GM18498 (cell line): ENCODE measurements at regions not wholly inside any gene's neighbourhood (a gene's known extent, or its start where the extent isn't known, plus 50 kb on each side); places are given as distances from the start of the nearest gene placed in this dataset.

ENCODE experiments used
- ATAC-seq: cut with Tn5 transposase; IDR thresholded peaks from one replicate; pipeline ENCODE4 v1.9.1; 2021; ENCODE audit warnings: mild to moderate bottlenecking, moderate library complexity; ENCODE audit not compliant: unreplicated experiment

DNA sequence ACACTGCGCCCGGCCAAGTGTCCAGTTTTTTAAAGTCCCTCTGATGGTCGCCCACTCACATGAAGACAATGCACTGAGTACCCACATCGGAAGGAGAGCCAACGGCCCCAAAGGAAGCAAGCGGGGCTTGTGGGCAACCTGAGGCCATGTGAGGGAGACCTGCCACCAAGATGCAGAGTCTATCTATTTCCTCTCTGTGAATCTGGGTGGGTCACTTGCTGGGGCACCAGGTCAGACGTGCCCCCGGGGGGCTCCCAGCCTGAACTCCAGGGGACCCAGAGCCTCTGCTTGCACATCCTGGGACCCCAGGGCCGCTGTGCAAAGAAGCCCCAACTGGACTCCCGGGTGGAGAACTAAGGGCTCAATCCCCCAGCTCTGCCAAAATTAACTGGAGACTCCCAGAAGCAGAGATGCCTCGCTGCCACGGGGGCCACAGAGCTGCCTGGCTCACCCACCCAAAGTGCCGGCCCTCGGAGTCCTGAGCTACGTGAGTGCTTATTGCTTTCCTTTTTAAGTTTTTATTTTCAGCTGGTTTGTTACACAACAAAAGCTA is 106.4 kb downstream of the BRD1 start:
- ATAC-seq, result no peak

DNA sequence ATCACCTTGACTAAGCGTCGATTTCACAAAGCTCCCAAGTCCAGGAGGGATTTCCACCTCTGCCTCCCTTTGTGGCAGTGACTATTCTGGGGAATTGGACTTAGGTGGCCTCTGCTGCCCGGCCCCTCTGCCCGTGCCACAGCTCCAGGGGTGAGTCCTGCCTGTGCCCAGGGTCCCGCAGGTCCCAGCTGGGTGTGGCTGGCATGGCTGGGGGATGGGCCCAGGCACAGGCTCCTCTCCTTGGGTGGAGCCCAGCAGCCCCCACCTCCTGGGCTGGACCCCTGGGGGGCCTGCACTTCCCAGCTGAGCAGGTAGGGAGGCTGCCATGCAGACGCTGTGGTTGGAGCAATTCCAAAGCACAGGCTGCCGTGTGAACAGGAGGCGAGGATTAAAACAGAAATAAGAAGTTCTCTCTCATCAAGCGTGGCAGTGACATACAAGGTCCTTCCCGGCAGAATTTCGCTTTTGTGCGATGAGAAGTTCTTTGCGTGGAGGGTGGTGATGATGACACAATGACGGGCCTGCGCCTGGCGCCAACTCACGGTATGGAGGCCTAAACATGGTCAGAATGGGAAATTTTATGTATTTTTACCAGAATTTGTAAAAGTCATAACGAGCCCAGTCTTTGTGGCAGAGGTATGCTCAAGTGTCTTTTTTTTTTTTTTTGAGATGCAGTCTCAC is 107.3 kb downstream of the BRD1 start:
- no peak for ATAC-seq

DNA sequence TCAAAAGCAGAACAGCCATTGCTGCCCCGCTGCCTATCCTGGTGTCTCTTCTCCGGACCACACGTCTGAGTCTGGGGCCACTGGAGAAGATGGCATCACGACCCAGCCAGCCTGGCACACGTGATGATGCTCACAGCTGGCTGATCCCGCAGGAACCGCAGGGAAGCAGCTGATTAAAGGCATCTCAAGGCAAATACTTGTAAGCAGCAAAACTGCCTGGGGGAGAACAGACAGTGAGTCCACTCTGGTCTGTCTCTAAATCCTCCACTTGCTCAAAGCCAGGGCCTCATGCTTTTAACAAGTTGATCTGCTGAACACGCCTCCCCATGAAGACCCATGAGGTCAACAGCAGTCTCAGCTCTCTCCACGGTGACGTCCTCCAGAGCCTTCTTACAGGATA is 108.6 kb downstream of the BRD1 start:
- ATAC-seq, result no peak

DNA sequence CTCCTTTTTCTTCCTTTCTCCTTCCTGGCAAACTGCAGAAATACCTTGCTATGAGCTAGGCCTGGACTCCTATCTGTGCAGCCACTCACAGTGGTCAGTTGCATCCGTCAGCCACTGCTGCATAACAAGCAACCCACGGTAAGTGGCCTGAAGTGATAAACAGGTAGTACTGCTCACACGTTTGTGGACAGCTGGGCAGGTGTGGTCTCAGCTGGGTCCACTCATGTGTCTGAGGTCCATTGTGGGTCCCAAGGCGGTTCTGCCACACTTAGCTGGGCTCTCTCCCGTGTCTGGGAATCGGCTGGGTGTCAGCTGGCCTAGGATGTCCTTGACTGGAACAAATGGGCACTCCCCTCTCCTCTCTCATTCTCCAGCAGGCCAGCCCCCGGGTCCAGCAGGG is 109.3 kb downstream of the BRD1 start:
- no peak for ATAC-seq

DNA sequence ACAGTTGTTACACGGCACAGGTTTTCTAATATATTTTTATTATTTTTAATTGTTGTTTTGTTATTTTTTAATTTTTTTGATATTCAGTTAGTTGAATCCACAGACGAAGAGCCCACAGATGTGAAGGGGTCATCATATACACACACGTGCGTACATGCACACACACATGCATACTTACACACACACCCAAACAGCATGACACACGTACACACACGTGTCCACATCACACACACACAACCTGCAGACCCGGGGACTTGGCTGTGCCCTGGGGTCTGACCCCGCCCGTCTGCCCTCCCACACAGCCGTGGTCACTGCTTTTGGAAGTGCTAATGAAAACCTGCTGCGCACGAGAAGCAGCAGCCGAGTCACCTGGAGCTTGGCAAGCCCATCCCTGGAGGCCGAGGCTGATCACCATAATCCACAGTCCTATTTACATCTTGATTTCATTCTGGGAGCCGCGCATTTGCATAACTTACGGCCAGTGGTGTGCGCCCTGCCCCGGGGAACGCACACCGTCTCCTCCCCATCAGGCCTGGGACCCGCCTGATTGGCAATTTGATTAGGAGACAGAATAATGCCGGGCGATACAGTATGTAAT is 110.3 kb downstream of the BRD1 start:
- no peak for ATAC-seq

DNA sequence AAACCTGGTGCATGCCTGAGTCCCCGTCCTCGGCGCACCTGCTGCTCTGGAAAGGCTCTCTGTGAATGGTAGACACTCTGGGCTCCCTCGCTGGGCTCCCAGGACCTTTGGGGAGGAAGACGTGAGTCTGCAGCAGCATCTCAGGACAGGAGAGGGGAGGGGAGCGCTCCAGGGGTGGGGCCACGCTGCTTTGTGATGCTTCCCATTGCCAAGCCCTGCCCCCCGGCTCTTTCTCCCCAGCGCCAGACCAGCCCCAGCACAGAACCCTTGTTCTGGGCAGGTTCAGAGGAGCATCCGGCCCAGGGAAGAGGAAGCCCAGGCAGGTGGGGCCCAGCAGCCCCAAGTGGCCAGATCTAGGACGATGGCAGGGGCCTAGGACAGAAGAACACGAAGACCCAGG is 111.2 kb downstream of the BRD1 start:
- no peak for ATAC-seq

DNA sequence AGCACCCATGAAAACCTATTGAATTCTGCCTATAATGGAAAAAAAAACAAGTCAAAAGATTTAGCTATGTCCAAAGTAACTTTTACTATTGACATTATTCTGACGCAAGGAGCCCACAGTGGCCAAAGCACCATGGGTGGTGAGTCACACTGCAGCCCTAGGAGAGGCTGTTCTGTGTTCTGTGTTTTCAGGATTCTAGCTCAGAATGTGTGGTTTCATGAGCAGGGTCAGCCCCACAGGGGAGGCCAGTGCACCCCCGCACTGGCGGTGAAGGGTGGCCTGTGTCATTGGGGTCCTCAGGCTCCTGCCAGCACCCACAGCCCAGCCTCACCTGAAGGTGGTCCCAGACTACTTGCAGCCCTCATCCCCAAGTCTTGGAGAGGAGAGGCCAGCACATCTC is 112.2 kb downstream of the BRD1 start:
- ATAC-seq, result no peak

DNA sequence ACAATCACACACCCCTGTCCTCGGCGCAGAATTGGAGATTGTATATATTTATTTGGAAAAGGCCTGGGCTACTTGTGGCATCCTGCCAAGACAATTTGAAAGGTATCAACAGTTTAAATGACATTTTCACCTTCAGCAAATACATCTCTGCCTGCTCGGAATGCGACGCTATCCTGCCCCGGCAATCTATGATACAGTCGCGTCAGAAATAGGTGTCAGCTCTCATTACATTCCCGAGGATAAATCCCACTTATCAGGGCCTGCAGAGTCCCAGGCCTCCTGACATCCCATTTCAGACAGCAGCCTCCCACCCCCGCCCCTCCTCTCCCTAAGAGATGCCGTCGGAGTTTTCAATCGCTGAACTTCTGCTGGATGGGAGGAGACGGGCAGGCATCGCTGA is 114.7 kb downstream of the BRD1 start:
- no peak for ATAC-seq

DNA sequence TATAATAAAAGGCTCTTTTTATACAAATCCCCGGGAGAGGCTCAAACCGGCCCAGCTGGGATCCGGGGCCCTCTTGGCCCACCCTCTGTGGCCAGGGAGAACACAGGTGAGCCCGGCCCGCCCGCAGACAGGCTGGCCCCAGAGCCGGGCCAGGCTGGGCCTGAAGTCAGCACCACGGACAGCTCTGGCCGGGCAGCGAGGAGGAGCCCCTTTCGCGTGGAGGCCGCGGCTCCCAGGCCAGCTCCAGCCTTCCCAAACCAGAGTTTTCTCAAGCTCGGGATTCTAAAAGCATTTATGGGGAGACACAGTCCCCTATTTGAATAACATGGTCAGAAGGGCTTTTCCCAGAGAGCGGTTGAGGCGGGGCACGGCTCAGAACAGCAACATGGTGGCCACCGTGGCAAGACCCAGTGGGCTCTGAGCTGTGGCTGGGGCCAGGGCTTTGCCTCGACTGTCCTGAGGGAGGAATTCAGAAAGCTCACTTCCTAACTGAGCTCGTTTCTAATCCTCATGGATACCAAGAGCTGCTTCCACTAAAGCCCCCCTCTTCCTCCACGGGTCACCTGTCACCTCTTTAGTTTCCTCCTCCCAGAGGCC is 115.4 kb downstream of the BRD1 start:
- ATAC-seq, result no peak

DNA sequence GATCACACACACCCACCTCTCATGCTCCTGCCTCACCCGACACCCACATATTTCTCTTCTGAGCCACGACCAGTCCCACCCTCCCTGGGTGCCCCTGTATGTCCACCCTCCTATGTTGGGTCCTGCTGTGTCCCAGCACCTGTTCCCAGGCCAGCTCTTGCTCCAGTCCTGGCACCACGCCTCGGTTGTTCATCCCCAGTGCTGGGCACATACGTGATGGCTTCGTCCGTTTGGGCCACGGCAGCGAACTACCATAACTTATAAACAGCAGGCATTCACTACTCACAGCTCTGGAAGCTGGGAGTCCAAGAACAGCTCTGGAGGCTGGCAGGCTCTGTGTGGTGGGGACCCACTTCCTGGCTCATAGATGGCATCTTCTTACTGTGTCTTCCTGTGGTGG is 116.9 kb downstream of the BRD1 start:
- ATAC-seq, result no peak

DNA sequence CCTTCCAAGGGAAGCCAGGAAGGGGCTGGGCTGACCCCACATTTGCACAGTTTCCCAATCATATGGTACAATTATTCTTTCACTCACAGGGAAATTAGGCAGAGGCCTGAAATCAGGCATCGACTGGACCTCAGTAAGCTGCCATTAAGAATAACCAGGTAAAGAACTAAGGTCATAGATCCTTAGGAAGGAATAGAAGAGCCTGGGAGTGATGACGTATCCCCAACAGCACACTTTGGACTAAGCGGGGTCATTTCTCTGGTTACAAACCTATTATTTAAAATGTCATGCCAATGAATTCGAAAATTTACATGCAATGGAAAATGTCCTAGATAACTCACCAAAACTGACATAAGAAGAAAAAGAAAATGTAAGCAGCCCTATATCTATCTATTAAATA is 118.2 kb downstream of the BRD1 start:
- ATAC-seq, result no peak

DNA sequence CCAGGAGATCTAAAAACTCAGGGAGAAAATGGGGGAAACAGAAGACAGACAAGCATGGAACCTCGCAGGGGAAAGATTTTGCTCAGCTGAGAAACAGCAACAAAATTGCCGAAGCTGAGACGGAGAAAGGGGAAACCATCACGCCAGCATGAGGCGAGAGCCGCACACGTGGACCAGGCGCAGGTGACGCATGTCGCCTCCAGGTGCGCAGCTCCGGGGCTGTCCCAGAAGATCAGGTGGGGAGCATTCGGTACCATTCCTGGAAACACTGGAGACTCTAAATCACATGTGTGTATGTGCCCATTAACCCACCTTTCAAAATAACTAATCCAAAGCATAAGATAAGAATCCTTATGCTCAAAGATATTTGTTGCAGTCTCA is 121.7 kb downstream of the BRD1 start:
- no peak for ATAC-seq

DNA sequence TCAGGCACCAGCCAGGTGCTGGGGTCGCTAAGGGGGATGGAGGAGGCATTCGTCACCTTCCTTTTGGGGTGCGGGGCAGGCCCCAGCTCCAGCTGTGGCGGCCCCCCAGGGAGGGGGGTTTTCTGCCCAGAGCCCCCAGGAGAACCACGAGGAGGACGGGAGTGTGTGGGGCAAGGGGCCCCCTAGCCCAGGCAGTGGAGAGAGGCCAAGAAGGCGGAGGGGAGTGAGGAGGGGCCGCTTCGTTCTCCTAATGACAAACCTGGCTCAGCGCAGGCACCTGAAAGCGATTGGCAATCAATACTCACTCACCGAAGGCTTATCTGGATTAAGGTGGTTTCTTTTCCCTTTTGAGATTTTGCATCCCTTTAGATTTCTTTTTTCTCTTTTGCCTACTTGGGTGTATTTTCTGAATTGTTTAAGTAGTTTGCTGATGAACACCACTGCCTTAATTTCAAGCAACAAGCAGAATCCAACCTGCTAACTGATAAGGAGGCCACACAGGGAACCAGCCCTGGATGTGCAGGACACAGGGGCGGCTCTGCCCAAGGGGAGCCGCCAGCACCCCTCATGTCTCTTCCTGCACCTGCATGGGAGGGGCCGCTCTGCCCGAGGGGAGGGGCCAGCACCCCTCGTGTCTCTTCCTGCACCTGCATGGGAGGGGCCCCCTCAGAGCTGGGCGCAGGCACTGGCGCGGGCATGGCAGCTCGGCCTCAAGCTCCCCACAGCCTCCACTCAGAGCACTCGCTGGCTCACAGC is 122.3 kb downstream of the BRD1 start:
- ATAC-seq, result no peak

DNA sequence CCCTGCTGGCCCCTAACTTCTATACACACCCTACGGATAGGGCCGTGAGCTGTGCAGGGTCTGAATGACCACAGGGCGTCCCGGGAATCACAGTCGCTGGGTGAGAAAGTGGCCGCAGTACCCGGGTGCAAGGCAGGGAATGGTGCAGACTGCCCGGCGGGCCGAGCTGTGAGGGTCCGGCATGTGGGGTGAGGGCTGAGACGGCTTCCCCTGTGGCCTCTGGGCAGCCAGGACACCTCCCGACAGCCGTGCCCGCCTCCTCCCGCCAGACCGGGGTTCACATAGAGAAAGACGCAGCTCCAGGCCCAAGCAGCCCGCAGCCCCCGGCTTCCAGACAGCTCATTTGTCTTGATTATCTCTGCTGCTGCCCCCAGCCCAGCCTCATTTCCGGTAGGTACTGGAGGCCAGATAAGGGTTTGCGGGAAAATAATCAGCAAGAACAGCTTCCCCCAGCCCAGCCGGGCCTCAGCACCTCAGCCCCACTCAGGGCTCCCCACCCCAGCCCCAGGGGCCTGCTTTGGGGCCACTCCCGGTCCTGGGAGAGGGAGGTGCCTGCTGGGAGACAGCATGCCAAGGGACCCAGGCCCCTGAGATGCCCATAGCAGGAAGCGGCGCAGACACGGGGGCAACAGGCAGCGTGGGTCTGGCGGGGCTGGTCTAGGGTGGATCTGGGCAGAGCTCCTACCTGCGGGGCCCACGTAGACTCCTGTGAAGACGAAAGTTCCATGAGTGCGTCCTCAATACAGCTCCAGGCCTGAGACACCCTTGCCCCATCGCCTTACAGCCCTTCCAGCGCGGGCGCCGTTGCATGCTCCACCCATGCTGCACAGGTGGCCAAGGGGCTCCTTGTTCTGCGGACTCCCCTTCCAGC is 123.1 kb downstream of the BRD1 start:
- no peak for ATAC-seq

DNA sequence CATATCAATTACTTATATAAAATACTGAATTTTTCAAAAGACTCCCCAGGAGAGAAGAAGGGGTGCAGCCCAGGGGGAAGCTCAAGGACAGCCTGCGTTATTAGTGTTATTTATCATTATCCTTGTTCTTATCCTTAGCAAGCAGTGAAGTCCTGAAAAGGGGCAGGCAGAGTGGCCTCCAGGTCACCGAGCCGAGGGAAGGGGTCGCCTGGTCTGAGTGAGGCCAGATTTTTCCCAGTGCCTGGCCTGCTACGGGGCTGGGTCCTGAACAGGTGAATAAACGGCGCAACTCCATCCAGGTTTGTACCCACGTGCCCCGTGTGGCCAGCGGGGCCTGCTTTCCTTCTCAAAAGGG is 123.7 kb downstream of the BRD1 start:
- ATAC-seq, result no peak

DNA sequence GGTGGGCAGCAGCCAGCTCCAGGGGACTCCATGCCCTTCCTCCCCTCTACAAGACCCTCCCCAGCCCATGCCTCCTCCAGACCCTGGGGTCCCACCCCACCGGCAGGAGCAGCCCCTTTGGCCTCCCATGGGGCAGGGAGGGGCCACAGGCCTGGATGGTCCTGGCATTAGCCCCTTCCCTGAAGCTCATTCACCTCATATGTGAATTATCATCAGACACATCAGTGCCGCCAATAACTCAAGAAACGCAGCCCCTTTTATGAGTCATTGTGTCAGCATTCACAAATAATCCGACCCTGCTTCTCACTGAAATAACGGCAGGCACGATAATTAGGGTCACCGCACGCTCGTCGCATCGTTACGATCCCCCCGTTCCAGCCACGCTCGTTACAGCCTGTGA is 124.2 kb downstream of the BRD1 start:
- no peak for ATAC-seq

DNA sequence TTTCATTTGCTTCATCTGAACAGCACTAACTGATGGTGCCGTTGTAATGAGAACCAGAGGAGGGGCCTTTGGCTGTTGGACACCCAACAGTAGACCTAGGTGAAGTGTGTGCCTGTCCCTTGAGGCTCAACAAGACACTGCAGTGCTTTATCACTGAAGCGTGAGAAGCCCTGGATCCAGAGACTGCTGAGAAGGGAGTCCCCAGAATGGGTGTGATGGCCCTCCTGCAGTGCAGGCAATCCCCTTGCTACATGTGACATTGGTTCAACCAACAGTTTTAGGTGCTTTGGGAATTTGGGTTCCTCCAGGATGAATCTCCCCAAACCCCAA is 125.6 kb downstream of the BRD1 start:
- ATAC-seq, result no peak

DNA sequence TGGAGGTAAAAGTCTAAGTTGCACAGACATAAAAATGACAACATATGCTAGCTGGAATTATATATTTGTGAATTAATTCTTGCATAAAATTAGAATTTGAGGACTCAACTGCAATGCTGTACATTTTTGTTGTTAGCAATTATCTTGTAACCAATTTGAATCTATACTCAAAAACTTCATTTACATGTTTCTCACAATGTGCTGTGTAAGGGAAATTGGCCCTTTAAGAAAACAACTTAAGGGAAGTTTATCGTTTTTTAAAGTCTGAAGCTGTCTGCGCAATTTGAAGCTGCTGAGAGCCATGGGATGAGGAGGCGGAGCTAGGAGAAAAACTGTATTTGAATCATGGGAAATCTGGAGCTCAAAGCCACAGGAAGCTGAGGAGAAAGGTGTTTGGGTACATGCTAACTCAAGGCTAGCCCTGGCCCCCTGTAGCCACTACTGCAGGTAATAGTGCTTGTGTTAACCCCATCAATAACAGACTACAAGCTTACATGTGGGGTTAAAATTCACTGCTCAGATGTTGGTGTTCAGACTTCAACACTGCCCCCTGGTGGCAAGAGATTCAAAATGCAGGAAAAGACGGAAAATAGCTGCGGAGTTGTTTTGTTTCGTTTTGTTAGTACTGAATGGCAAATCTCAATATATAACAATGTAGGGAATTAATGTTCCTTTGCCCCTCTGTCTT is 126.1 kb downstream of the BRD1 start:
- no peak for ATAC-seq

DNA sequence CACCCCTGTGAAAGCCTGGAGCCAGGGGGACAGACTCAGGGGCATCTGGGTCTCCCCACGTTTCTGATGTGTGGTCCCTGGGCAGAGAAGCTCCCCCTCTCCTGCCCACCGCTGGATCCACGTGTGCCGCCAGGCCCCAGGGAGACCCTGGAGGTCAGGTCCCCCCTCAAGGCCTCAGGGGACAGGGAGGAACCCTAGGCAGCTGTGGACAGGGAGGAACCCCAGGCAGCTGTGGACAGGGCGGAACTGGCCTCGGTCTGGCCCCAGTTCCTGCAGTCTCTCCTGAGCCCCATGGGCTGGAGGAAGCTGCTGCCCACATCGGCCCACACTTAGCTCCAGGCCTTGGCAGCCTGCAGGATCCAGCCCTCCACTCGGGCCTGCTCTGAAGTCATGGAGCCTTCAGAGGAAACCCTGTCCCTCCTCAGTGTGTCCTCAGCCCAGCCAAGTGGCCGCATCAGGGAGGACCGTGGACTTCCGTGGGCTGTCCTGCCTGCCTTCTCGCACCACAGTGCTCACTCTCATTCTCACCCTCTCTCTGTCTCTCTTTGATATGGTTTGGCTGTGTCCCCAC is 127.7 kb downstream of the BRD1 start:
- no peak for ATAC-seq

DNA sequence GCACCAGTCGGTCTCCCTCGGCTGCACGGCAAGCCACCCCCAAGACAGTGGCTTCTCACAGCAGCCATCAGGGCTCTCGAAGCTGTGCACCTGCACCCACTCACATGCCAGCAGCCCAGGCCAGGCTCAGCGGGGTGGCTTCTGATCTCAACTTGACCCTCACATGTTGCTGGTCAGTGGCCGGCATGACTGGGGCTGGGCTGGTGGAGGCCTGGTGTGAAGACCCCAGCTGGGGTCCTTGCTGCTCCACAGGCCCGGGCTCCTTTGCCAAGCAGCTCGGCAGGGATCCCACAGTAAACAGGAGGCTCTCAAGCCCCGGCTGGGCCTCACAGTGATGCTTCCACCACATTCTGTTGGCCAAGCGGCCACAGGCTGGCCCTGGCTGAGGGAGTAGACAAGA is 128.2 kb downstream of the BRD1 start:
- ATAC-seq, result no peak
